Tibial nerve (tissue), 4 donors: ENCODE measurements at regions not wholly inside any gene's neighbourhood (a gene's known extent, or its start where the extent isn't known, plus 50 kb on each side); places are given as distances from the start of the nearest gene placed in this dataset.

Experiments used
- DNase-seq, 2 donors: peaks; one replicate each; pipeline ENCODE4 v3.0.0-alpha.2; 2019; ENCODE audit warnings: low spot score in 2 of 2
- H3K27ac ChIP-seq, 4 donors: fragments of 200-600 bp; sonication (generic) in 3 of 4; one replicate each; pipeline ENCODE4 v1.5.1; 2017 to 2019; ENCODE audit warnings: mild to moderate bottlenecking in 1 of 4
- H3K27me3 ChIP-seq, 2 donors: fragments of 200-600 bp; sonication (generic) in 1 of 2; one replicate each; pipeline versions ENCODE4 v1.5.1 to v1.6.0; 2017 to 2019
- H3K36me3 ChIP-seq, 3 donors: fragments of 200-600 bp; sonication (generic); one replicate each; pipeline ENCODE4 v1.5.1; 2018 to 2019
- H3K4me1 ChIP-seq, 4 donors: fragments of 200-600 bp; sonication (generic) in 3 of 4; one replicate each; pipeline ENCODE4 v1.5.1; 2017 to 2019
- H3K4me3 ChIP-seq, 4 donors: fragments of 200-600 bp; sonication (generic) in 3 of 4; one replicate each; pipeline ENCODE4 v1.5.1; 2017 to 2019; ENCODE audit warnings: mild to moderate bottlenecking in 1 of 4, moderate library complexity in 1 of 4
- H3K9me3 ChIP-seq, 4 donors: fragments of 200-600 bp; sonication (generic) in 3 of 4; one replicate each; pipeline ENCODE4 v1.5.1; 2017 to 2019
- EP300 ChIP-seq, 2 donors: sonication (generic); formaldehyde crosslinking; IDR thresholded peaks; one replicate each; pipeline ENCODE4 v1.6.1; 2017; ENCODE audit warnings: antibody characterized with exemption in 2 of 2, mild to moderate bottlenecking in 1 of 2
- POLR2A ChIP-seq, 2 donors: fragments of 450-650 bp; IDR thresholded peaks; one replicate each; pipeline ENCODE4 v1.6.1; 2017; ENCODE audit warnings: antibody characterized with exemption in 2 of 2, mild to moderate bottlenecking in 2 of 2, moderate library complexity in 2 of 2
- WGBS, 2 donors: methylation state at CpG; one replicate each; pipeline ENCODE4 v1.1.5; 2018; 5-methylcytosine and 5-hydroxymethylcytosine counted together
- TF ChIP-seq, protein P1 (sequence below), 5 experiments: fragments of 200-600 bp in 3 of 5; fragments of 450-650 bp in 2 of 5; sonication (generic) in 3 of 5; IDR thresholded peaks; one replicate each; pipeline ENCODE4 v1.5.1; 2016 to 2019; ENCODE audit warnings: antibody characterized with exemption in 5 of 5, mild to moderate bottlenecking in 3 of 5, moderate library complexity in 2 of 5

- DNase-seq = no peak
These were observed 441.7 kb upstream of the NECTIN3 start for GRCh38 chr3:110629917-110630316.

GRCh38 chr3:110644203-110644602, 427.4 kb upstream of the NECTIN3 start:
- TF ChIP-seq EP300 (IDR thresholded peaks at IDR 0.05) = no peak
- TF ChIP-seq, protein P1, sequence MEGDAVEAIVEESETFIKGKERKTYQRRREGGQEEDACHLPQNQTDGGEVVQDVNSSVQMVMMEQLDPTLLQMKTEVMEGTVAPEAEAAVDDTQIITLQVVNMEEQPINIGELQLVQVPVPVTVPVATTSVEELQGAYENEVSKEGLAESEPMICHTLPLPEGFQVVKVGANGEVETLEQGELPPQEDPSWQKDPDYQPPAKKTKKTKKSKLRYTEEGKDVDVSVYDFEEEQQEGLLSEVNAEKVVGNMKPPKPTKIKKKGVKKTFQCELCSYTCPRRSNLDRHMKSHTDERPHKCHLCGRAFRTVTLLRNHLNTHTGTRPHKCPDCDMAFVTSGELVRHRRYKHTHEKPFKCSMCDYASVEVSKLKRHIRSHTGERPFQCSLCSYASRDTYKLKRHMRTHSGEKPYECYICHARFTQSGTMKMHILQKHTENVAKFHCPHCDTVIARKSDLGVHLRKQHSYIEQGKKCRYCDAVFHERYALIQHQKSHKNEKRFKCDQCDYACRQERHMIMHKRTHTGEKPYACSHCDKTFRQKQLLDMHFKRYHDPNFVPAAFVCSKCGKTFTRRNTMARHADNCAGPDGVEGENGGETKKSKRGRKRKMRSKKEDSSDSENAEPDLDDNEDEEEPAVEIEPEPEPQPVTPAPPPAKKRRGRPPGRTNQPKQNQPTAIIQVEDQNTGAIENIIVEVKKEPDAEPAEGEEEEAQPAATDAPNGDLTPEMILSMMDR (IDR thresholded peaks at IDR 0.05) = no peak
- no peaks in the 10 kb centered on the region for H3K4me1 ChIP-seq
- no peak overlapping the region for H3K27ac ChIP-seq
- DNase-seq = no peak
- H3K27me3 ChIP-seq = no peaks in the 10 kb centered on the region
- no peak overlapping the region for H3K4me3 ChIP-seq
- WGBS, 2 donors = 95% methylated on average over 17 of the region's 17 CpGs
- H3K9me3 ChIP-seq = no peaks in the 10 kb centered on the region
- H3K36me3 ChIP-seq = no peaks in the 10 kb centered on the region

More at GRCh38 chr3:110629917-110630316, 441.7 kb upstream of the NECTIN3 start:
- H3K9me3 ChIP-seq = no peaks in the 10 kb centered on the region
- H3K27me3 ChIP-seq = no peaks in the 10 kb centered on the region
- 78 to 95% methylated on average over 1 of the region's 1 CpG for whole genome bisulfite sequencing, 2 donors
- H3K27ac ChIP-seq = no peak overlapping the region
- no peaks in the 10 kb centered on the region for H3K36me3 ChIP-seq
- no peaks in the 10 kb centered on the region for H3K4me1 ChIP-seq
- no peak overlapping the region for H3K4me3 ChIP-seq
- no peak for TF ChIP-seq EP300 (IDR thresholded peaks at IDR 0.05)
- TF ChIP-seq POLR2A (IDR thresholded peaks at IDR 0.05) = no peak
- TF ChIP-seq, protein P1 (IDR thresholded peaks at IDR 0.05) = no peak

DNA sequence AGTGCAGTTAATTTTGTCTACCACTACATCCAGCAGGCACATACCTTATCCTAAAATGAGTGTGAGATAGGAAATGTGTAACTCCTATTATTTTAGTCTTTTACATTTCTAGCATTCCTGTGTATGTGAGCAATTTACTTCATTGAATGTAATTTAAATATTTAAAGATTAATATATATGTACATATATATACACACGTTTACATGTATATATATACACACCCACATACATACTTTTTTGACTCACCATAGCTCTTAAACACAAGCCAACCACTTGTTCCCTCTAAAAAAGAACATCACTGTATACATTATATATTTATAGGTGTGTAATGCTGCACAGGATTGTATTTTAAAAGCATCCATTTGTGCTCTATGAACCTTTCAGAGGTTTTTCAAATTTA, 425.6 kb upstream of the NECTIN3 start:
- WGBS, 2 donors = 65 to 77% methylated on average over 1 of the region's 1 CpG
- no peak for DNase-seq
- TF ChIP-seq, protein P1 (IDR thresholded peaks at IDR 0.05) = no peak
- TF ChIP-seq POLR2A (IDR thresholded peaks at IDR 0.05) (no peak), EP300 (IDR thresholded peaks at IDR 0.05) (no peak)
- H3K27me3 ChIP-seq = no peaks in the 10 kb centered on the region
- no peaks in the 10 kb centered on the region for H3K4me1 ChIP-seq
- H3K4me3 ChIP-seq = no peak overlapping the region
- no peak overlapping the region for H3K27ac ChIP-seq
- H3K9me3 ChIP-seq = no peaks in the 10 kb centered on the region
- no peaks in the 10 kb centered on the region for H3K36me3 ChIP-seq

DNA sequence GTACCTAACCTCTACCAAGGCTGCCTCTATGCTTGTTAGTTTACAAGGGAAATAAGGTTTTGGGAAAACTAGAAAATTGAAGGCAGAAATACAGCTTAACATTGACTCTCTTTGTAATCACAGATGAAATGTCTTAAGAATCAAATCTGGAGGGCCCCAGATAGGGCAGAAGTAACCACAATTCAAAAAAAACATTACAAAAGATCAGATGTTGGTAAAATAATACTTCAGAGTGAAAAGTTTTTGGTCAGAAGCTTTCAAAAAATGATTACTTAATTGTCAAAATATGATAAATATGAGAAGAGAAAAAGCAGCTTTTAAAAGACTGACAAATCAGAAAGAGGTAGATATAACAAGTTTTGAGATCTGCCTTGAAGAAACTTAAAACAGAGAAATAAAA, 425.1 kb upstream of the NECTIN3 start:
- DNase-seq = no peak
- TF ChIP-seq POLR2A (IDR thresholded peaks at IDR 0.05) (no peak), EP300 (IDR thresholded peaks at IDR 0.05) (no peak)
- TF ChIP-seq, protein P1 (IDR thresholded peaks at IDR 0.05) = no peak
- Histone ChIP-seq H3K36me3 (no peaks in the 10 kb centered on the region), H3K4me1 (no peaks in the 10 kb centered on the region), H3K4me3 (no peak overlapping the region), H3K27ac (no peak overlapping the region), H3K9me3 (no peaks in the 10 kb centered on the region), H3K27me3 (no peaks in the 10 kb centered on the region)

DNA sequence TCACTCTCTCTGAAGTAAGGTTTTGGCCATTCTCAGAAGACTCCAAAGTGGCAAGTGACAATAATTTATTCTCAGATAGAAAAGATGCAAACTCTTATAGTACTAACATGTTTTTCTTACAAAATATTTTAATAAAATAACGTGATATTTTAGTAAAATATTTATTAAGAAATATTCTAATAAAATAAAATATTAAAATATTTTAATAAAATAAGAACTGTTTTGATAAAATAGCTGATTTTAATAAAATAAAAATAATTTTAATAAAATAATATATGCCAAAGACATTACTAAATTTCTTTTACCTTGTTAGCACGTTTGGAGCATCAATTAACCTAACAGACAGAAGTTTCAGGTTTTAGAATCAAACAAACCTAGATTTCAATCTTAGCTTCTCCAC, 424.0 kb upstream of the NECTIN3 start:
- no peak overlapping the region for H3K4me3 ChIP-seq
- no peaks in the 10 kb centered on the region for H3K27me3 ChIP-seq
- H3K36me3 ChIP-seq = no peaks in the 10 kb centered on the region
- no peaks in the 10 kb centered on the region for H3K9me3 ChIP-seq
- DNase-seq = no peak
- no peaks in the 10 kb centered on the region for H3K4me1 ChIP-seq
- 61 to 62% methylated on average over 2 of the region's 2 CpGs for WGBS, 2 donors
- TF ChIP-seq, protein P1 (IDR thresholded peaks at IDR 0.05) = no peak
- no peak for TF ChIP-seq POLR2A (IDR thresholded peaks at IDR 0.05)
- TF ChIP-seq EP300 (IDR thresholded peaks at IDR 0.05) = no peak
- no peak overlapping the region for H3K27ac ChIP-seq
